T1000 (cell line): ENCODE measurements at regions not wholly inside any gene's neighbourhood (a gene's known extent, or its start where the extent isn't known, plus 50 kb on each side); places are given as distances from the start of the nearest gene placed in this dataset.

ENCODE experiments used
- DNase-seq: peaks from one replicate; lab custom pipeline; 2025; ENCODE audit warnings: mixed read lengths; lab: John Stamatoyannopoulos, UW

DNA sequence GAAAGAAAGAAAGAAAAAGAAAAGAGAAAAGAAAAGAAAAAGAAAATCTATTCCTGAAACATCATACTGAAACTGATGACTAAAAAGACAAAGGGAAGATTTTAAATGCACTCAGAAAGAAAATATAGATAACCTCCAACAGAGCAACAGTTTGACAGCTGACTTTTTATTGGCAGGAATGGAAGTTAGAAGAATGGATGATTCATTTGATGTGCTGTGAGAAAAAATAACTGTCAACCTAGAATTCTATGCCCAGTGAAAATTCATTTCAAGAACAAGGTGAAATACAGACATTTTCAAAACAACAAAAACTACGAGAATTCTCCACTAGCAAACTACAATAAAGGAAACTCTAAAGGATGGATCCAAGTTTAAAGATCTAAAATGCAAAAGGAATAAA lies 50.5 kb upstream of the HSPA12A start:
- DNase-seq: no peak

- DNase-seq: no peak
Measured at GRCh38 chr10:116796469-116796868, 52.8 kb upstream of the ENO4 start.

GRCh38 chr10:116796910-116797513 lies 52.3 kb upstream of the ENO4 start:
- peak; percentile 57 for DNase-seq

- no peak for DNase-seq
Measured at GRCh38 chr10:116798859-116799258, 50.4 kb upstream of the ENO4 start.
